ENCODE measurements at regions not wholly inside any gene's neighbourhood (a gene's known extent, or its start where the extent isn't known, plus 50 kb on each side); places are given as distances from the start of the nearest gene placed in this dataset.

DNA sequence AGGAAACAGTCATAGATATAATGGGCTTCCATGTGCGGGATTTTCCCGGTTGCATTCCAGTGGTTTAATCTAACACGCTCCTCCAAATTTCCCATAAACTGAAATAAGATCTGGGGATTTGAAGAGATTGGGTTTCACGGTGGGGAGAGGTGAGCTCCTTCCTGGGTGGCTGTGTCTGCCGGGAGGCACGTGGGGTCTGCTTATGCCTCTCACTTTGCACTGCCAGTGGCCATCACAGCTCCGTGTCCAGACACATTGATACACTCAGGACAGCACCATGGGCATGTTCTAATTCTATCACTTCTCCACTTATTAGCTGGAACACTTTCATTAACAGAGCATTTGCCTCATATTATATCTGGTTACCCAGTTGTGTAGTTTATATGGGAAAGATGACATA, 73.4 kb downstream of the SOX1 start:
- TF ChIP-seq, protein P1, sequence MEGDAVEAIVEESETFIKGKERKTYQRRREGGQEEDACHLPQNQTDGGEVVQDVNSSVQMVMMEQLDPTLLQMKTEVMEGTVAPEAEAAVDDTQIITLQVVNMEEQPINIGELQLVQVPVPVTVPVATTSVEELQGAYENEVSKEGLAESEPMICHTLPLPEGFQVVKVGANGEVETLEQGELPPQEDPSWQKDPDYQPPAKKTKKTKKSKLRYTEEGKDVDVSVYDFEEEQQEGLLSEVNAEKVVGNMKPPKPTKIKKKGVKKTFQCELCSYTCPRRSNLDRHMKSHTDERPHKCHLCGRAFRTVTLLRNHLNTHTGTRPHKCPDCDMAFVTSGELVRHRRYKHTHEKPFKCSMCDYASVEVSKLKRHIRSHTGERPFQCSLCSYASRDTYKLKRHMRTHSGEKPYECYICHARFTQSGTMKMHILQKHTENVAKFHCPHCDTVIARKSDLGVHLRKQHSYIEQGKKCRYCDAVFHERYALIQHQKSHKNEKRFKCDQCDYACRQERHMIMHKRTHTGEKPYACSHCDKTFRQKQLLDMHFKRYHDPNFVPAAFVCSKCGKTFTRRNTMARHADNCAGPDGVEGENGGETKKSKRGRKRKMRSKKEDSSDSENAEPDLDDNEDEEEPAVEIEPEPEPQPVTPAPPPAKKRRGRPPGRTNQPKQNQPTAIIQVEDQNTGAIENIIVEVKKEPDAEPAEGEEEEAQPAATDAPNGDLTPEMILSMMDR (IDR thresholded peaks at IDR 0.05; ENCODE audit: borderline replicate concordance, control extremely low read depth, extremely low read depth, insufficient read depth, missing control alignments) = no peak
- in situ Hi-C loops (cut with MboI; ENCODE audit: low sequenced_read_pairs, unreplicated experiment) = no loop called here
- no peak for DNase-seq (ENCODE audit: low spot score)

DNA sequence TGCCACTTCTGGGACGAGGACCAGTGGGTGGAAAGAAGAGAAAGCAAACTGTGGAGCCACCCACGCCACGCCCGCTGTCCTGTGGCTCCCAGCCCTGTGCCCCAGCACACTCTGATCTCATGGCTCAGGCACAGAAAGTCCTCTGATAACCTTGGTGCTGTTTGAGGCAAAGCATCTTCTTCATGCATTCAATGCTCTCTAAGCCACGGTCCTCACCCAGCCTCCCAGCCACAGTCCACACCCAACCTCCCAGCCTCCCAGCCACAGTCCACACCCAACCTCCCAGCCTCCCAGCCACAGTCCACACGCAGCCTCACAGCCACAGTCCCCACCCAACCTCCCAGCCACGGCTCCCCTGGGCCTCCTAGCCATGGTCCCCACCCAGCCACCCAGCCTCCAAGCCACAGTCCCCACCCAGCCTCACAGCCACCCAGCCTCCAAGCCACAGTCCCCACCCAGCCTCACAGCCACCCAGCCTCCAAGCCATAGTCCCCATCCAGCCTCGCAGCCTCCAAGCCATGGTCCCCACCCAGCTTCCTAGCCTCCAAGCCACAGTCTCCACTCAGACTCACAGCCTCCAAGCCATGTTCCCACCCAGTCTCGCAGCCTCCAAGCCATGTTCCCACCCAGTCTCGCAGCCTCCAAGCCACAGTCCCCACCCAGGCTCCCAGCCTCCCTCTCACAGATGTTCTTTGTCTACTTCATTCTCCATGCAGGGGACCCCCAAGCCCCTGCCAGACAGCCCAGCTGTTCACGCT, 74.9 kb downstream of the SOX1 start:
- no peak for DNase-seq (ENCODE audit: low spot score)
- in situ Hi-C loops (cut with MboI; ENCODE audit: low sequenced_read_pairs, unreplicated experiment) = no loop called here
- TF ChIP-seq, protein P1 (IDR thresholded peaks at IDR 0.05; ENCODE audit: borderline replicate concordance, control extremely low read depth, extremely low read depth, insufficient read depth, missing control alignments) = no peak

DNA sequence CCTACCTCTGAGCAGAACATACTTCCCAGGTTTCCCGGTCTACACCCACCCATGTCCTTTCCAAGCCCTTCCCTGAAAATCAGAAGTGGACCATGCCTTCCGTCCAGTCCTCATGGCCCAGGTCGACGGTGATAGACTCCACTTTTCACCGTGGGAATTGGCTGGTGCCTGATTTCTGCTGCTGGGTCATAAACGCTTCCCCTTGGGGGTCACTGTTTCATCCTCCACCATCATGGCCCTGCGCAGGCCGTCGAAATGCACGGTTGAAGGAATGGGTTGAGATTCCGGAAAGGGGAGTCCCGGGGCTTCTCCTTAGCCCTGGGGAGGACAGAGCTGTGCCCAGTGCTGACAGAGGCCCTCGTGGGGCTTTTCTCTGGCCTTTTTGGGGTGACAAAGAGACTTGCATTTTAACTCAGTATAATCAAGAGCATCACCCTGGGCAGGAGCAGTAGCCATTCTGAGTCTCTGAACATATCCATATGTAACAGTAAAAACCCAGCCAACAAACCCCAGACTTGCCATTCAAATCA, 75.5 kb downstream of the SOX1 start:
- DNase-seq (ENCODE audit: low spot score) = no peak
- TF ChIP-seq, protein P1 (IDR thresholded peaks at IDR 0.05; ENCODE audit: borderline replicate concordance, control extremely low read depth, extremely low read depth, insufficient read depth, missing control alignments) = no peak
- in situ Hi-C loops (cut with MboI; ENCODE audit: low sequenced_read_pairs, unreplicated experiment) = no loop called here

DNA sequence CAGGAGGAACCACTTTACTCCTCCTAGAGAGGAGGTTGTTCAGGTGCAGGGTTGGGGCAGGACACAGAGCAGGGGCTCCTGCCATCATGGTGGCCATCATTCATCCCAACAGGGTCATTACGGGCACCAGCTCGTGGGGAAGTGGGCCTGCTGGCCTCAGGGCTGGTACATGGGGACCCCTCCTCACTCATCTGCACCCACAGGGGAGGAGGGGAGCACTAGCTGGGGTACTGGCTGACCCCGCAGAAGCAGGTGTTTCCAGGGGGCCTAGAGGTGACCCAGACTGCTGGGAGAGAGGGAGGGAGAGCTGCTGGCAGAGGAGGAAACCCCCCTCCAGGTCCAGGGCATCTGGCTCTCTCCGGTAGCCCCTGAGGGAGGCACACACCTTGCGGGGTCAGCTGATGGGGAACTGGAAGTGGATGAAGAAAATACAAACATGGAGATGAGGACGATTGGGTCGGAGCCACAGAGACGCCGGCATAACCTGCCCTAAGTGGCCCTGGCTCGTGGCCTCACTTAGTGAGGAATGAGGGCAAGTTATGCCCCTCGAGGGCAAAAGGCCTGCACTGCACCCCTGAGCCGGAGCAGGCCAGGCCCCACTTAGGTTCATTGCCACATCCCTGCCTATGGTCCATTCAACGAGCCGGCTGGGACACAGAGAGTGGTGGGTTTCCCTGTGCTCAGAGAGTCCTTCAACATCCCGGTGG, 76.2 kb downstream of the SOX1 start:
- no peak for DNase-seq (ENCODE audit: low spot score)
- in situ Hi-C loops (cut with MboI; ENCODE audit: low sequenced_read_pairs, unreplicated experiment) = no loop called here
- TF ChIP-seq, protein P1 (IDR thresholded peaks at IDR 0.05; ENCODE audit: borderline replicate concordance, control extremely low read depth, extremely low read depth, insufficient read depth, missing control alignments) = no peak

DNA sequence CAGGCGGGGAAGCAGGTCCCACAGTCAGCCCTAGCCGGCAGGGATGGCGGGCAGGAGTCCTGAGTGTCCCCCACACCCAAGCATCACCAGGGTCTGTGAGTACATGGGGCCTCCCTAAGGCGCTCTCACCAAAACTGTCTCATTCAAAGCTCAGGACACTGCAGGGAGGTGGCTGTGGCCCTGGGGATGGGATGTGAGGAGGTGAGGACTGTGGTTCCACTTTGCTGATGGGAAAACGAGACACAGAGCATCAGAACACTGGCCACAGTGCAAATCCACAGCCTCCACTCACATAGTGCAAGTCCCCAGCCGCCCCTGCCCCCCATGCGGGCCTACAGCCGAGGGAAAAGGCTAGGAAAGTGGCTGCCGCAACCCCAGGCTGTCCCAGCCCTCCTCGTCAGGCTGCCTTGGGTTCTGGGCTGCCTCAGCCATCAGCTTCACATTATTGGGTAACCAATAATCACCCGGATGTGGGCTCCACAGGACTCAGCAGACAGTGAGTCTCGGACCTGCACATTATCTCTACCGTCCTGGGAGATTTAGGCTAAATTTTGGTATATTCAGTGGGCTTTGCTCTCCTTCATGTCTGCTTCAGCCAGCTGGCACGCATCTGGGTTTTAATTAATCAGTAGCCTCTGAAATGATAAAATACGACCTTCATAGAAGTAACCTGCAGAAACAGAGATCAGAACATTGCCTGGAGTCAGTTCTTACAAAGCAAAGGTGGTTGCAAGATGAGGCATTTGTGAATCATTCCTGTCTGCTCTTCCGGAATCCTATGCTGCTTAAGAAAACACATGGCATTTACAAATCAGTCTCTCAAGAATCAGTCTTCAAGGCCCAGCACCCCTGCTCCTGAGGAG, 77.0 kb downstream of the SOX1 start:
- DNase-seq (ENCODE audit: low spot score) = no peak
- TF ChIP-seq, protein P1 (IDR thresholded peaks at IDR 0.05; ENCODE audit: borderline replicate concordance, control extremely low read depth, extremely low read depth, insufficient read depth, missing control alignments) = no peak
- in situ Hi-C loops (cut with MboI; ENCODE audit: low sequenced_read_pairs, unreplicated experiment) = no loop called here

All from GM13976 (cell line).